Stimulated activated CD4-positive, alpha-beta T cell treated with anti-CD3 and anti-CD28 coated beads, Interleukin-1b, Interleukin-23, amount 100 ng/mL, for 48 hours (primary cell): ENCODE measurements at regions not wholly inside any gene's neighbourhood (a gene's known extent, or its start where the extent isn't known, plus 50 kb on each side); places are given as distances from the start of the nearest gene placed in this dataset.

ENCODE experiments used
- DNase-seq: peaks from one replicate; pipeline ENCODE4 v3.0.0-alpha.2; 2020

DNA sequence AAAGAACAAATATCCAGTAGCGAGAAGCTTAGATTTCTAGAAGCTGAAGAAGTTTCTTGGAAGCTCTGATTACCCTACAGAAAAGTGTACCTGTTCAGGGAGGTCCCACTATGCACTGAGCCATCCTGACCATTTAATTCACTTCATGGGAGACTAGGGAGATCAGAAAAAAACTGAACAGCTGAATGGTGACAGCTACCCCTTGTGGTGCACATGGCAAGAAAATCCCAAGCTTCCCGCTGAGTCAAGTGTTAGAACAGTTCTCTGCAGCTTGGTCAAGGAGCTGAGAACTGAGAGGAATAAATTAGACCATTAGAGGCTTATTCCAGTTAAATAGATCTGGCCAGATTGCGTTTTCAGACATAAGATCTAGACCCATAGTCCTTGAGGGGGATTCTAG is 197.2 kb upstream of the VEPH1 start:
- DNase-seq: no peak

DNA sequence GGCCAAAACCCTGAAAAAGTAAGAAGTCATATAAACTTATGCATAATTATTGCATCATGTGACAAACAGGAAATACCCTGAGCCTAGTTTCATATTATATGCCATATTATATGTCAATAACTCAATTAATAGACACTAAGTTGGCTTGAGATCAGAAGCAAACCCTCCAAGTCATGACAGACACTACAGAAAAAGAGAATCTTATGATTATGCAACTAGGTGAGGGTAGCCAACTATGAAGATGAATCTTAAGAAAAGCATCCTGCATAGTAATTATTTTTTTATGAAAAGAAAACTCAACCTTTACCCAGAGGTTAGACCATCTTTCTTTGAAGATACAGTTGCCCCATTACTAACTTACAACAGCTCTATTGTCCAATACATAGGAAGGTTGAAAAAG is 192.4 kb upstream of the VEPH1 start:
- no peak for DNase-seq

DNA sequence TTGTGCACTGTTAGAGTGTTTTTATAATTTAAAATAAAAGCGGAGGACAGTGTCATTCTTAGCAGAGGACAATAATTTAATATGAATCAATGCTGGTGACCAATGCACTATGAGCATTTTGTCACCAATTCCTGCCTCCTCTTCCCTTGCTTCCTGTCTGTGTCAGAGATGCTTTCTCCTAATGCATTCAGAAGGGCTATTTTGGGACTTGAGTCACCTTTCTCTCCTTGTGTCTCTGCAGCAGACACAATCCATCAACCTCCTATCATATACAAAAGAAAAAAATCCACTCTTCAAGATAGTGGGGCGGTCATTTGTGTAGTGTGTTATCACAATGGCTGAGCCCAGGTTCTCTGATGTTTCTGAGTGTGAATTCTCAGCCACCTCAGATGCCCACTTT is 191.9 kb upstream of the VEPH1 start:
- DNase-seq: no peak

DNA sequence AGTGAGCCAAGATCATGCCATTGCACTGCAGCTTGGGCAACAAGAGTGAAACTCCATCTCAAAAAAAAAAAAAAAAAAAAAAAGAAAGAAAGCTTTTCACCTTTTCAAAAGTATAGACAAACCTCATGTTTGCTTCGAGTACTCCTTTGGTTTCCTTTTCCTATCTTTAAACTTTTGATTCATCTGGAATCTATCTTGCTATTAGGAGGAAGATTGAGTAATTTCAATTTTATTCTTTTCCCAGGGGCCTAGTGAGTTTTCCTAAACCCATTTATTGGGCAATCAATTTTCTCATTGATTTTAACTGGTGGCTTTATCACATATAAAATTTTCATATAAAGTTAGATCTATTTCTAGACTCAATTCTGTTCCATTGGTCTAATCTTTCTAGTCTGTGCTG is 190.5 kb upstream of the VEPH1 start:
- no peak for DNase-seq

DNA sequence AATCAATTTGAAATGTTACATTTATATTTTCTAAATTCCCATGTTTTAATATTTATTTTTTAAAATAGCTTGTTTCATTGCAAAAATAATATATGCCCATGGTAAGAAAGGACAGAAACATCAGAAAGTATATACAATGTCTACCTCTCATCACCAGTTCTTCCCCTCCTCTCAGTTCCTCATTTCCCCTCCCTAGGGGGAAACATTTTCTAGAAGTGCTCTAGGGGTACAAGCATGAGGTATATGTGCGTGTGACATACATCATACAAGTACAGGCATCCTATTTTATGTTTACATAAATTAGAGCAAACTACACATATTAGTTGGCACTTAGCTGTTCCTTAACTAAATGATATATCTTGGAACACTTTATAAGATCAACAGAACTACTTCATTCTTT is 189.3 kb upstream of the VEPH1 start:
- no peak for DNase-seq

DNA sequence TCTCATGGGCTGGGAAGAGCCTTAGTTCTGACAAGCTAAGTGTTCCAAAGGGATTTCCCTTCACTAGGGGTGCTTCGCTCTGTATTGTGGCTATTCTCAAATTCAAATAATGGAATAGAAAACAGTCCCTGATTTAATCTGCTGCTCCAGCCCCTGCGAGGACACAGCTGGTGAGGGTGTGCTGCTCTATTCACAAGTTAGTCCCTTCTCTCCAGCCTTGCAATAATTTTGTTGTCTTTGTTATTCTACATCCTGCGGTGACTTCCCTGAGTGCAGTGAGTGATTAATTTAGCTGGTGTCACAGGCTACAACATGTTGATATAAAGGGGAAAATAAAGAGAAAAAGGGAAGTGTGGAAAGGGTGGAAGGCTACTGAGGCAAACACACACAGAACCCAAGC is 180.5 kb upstream of the VEPH1 start:
- no peak for DNase-seq

DNA sequence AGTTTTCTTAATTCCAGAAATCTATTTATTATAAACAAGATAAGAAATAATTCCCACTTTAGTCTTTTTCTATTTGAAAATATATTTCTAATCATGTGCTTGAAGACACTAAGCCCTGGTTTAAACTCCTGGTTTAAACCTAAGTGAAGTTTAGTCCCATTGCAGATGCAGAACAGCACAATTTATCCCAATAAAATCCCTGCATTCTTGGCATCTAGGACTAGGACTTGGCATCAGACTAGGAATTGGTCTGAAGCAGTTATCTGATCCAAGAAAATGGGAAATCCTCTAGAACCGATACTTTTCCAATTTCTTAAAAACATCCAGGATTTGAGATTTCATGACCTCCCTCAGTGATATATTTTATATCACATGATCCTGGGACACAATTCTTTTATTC is 168.8 kb upstream of the VEPH1 start:
- DNase-seq: no peak

DNA sequence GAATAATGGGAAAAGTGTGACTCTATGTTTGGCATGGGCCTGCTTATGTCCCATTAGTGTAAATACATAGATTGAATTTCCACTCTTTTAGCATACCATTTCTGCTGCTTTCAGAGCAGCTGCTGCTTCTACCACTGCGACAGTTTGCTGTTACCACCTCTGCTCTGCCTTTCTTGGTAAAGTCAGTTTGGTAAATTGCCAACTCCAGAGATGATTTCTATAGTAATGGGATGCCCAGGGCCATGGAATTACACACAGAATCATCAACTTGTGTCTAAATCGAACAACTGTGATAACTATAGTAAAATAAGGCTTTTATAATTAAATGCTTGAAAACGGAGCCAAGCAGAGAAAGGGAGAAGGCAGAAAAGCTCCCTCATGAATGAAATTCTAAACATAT is 168.4 kb upstream of the VEPH1 start:
- DNase-seq: no peak

DNA sequence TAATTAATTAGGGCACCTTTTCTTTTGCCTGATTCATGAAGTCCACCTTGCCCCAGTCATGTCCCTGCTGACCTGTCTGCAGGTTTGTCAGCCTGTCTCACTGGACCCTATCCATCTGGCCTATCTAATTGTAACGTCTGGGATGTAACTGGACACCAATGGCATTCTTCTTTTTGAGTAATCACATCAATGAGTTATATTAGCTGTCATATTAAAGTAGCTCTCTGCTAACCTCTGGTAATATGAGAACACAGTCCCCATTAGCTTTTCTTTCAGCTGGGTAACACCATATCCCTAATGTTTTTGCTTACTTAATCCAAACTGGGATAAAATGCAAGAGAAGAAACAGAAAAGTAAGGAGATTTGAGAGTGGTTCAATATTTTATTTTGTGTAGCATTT is 166.2 kb upstream of the VEPH1 start:
- no peak for DNase-seq

DNA sequence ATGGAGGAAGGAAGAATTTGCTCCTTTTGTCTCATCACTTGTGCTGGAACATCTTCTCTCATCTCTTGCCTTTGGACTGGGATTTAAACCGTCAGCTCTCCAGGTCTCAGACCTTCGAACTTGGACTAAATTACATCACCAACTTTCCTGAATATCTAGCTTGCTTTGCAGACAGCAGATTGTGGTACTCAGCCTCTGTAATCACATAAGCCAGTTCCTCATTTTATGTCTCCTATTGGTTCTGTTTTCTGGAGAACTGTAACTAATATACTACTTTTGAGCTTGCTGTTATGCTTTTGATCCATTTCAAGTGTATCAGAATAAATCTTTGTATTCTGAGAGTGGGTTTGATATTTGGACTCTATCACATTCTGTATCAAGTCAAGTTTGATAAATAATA is 164.3 kb upstream of the VEPH1 start:
- no peak for DNase-seq

DNA sequence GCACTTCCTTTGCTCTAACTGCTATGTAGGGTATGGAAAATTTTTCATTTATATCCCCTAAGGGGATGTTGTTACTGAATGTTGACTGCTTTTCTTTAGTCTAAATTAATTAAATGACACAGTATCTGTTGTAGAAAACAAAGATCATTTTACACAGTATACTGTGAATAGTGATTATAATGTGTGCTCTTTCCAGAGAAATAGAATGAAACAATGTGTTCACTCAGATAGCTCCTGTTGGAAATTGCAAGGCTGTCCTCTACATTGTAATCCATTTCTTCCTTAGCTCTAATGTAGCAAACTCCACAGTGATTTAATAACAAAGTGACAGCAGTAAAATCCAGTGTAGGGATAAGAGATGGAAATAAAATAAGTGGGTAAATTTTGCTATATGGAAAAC is 159.0 kb upstream of the VEPH1 start:
- no peak for DNase-seq

DNA sequence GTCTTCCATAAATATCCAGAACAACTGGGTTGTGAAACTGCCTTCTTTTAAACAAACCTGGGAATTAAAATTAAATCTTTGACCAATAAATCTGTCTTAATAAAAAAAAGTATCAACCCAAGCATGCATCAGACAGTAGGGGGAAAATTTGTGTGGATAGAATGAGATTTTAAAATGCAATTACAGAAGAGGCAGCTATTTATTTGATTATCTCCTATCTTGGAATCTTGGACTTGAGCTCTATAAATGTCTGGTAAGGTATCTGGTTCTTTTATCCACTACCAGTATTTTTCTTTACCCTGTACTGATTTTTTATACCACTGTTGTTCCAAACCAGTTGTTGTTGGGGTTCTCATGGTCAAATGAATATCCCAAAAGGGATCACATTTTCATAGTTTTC is 157.6 kb upstream of the VEPH1 start:
- DNase-seq: no peak

DNA sequence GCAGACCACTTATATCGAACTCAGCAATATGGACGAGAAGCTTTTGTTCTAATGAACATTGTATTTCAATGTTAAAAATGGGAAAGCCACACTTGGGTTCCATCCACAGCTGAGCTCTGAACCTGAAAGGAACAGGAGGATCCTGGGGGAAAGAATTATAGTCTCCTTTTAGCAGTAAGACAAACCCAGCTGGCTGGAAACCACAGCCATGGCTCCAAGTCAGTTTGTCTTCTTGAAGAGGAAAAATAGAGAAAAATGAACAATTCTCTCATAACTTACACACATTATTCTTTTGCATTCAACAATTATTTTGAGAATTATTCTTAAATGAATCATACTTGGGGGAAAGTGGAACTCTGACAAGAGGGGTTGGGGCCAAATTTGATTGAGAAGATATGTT is 149.2 kb upstream of the VEPH1 start:
- DNase-seq: no peak

DNA sequence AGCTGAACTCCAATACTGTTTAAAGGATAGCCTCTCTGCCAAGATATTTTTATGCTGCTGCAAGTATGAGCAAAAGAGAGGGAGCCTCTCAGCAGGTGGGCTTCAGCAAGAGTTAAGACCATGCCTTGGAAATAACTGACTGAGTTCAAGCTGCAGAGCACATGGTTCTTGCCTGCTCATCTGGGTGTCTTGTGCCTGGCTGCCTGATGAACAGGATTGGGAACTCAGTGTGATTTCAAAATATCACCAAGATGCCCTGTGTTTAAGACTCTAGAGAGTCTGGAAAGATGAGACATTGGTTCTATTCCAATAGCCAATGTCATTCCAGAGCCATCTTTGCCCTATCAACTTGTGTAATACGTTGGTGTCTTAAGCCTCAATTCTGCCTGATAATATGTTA is 147.5 kb upstream of the VEPH1 start:
- DNase-seq: no peak

DNA sequence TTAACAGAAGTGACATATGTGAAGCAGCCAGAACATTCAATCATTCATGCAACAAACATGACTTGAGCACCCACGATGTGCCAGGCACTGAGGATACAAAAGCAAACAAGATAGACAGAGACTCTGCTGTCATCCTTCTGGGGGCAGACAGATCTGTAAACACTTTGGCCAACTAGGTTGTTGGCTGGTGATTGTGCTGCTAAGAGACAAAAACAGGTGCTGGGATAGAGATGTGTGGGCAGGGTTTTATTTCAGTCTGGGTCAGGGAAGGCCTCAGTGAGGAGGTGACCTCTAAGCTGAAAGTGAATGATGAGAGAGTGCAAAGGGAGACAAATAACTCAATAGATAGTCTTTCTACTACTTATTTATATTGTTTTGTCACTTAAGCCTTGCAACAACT is 147.0 kb upstream of the VEPH1 start:
- DNase-seq: no peak

DNA sequence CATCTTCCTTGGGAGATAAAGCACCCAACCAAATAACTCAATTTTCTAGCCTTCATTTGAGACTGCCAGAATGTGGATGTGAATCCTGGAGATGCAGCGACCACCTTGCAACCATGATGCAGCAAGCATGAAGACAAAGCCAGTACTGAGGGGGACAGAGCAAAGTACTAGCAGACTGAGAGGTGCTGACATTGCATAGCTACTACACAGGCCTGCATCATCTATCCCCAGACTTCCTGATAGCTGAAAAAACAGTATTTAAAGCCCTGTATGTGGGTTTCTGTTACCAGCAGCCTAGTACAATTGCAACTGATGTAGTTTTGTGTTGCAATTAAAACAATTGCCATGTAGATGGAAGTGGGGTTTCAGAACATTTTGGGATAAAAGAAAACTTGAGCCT is 146.3 kb upstream of the VEPH1 start:
- DNase-seq: no peak

DNA sequence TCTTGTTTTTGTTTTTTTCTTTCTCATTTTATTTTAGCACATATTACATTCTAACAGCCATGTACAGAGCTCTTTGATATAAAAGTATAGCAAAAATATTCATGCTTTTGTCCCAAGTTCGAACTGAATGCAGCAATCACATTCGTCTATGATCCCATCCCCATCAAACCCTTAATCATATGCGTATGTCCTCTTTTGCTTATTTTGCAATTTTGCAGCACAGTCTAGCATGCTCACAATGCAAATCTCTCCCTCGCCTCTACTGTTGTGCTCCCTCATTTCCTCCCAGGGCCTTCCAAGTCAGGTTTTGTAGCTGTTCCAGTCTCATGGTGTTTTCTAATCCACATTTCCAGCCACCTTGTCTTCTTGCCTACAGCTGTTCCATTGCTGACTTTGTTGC is 144.6 kb upstream of the VEPH1 start:
- no peak for DNase-seq

DNA sequence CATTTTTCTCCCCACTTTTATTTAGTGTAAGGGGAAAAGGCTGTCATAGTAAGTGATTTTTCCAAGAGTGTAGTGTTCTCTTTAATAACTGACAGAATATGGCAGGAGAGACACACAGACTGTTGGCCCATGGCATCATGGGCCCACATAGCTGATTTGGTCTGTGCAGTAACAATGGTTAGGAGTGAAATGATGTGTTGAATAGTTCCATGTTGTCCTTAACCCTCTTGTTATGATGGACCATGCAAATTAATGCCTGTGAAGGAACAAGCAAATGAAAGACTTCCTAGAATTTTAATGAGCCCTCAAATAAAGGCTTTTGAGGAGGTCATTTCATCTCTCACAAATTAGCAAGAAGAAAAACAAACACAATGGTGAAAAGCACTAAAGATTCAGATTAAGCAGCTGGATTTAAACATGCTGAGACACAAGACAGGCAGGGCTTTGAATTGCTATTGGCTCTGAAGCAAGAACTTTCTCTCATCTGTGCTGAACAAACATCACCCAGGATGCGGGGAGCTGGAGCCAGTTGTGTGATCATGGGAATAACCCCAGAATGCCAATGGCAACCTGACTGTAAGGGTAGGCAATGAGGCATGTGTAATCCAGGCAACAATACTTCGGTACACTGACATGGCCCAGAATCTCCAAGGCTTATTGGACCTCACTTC is 136.7 kb upstream of the VEPH1 start:
- no peak for DNase-seq

DNA sequence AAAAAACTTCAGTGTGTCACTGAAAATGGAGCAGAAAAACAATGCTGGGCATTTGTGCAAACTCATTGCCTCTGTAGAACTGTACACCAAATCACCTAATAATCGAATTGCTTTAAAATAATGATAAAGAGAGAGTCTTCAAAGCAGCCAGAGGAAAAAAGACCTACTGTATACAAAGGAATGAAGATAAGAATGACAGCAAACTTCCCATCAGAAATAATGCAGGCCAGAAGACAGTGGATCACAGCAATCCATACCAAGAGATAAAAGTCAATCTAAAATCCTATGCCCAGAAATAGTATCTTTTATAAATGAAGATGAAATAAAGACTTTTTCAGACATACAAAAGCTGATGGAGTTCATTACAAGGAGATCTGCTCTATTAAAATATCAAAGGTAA is 134.7 kb upstream of the VEPH1 start:
- no peak for DNase-seq

DNA sequence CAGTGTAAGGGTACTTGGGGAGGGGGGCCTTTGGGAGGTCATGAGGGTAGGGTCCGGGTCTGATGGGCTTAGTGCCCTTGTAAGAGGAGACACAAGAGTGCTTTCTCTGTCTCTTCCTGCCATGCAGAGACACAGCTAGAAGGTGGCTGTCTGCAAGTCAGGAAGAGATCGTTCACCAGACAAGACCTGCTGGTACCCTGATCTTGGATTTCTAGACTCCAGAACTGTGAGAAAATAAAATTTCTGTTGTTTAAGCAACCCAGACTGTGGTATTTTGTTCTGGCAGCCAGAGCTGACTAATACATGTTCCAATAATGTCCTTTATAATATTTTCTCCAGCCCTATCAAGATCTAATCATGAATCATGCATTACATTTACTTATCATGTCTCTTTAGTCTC is 130.0 kb upstream of the VEPH1 start:
- DNase-seq: no peak

DNA sequence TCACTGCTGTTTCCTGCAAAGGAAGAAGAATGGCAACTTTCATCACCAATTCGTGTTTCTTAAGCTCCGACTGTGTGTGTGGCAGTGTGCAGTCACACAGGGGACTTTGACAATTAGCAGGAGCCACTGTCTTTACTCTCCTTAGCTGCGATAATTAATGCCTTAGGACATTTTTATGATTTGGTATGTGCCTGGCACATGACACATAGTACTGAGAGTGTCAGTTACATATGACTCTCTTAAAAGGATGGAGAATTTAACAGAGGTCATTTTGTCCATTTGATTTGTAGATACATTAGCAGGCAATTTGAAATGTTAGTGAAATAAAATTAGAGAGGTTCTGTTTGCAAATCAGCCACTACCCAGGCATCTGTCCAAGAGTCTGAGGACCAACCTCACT is 128.9 kb upstream of the VEPH1 start:
- DNase-seq: no peak

DNA sequence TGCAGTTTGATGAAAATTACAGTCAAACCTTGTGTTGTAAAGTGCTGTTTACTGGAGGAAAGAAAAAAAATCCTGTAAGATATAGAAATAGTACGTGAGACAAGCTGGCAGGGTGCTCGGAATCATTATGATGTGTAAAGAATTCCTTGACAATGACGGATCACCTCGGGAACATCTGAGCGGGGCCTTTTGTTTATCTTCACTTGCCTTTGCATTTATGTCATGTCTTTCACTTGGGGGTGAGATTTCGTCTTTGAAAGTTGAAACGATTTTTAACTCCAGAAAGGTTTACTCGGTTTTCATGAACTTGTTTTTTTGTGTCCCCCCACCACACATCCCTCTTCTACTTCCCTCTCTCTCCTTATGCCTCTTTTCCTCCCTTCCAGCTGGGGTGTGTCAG is 128.3 kb upstream of the VEPH1 start:
- no peak for DNase-seq

DNA sequence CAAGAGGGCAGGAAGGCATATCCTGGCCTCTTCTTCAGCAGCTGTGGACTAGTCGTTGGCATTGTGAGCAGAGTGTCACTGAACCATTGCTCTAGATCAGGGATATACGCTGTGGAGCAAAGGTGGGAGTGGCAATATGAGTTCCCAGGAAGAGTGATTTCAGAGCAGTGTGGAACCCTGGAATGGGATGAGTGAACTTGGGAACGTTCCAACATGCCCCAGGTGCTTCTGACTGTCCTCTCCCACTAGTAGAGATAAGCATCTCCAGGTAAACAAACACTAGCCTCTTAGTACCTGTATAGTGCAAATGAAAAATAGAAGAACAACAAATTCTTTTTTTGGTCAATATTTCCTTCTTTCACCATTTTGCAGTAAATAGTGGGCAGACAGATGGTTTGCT is 123.6 kb upstream of the VEPH1 start:
- DNase-seq: no peak

DNA sequence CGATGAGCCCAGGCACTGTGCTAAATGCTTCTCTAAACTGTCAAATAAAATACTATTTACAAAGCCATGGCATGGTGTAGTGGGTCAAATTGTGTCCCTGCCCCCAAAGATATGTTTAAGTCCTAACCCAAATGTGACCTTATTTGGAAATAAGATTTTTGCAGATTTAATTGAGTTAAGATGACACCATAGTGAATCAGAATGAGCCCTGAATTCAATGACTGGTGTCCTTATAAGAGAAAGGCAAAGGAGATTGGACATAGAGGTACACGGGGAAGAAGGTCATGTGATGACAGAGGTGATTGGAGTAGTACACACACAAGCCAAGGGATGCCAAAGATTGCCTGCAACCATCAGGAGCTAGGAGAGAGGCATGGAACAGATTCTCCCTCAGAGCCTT is 121.6 kb upstream of the VEPH1 start:
- no peak for DNase-seq

DNA sequence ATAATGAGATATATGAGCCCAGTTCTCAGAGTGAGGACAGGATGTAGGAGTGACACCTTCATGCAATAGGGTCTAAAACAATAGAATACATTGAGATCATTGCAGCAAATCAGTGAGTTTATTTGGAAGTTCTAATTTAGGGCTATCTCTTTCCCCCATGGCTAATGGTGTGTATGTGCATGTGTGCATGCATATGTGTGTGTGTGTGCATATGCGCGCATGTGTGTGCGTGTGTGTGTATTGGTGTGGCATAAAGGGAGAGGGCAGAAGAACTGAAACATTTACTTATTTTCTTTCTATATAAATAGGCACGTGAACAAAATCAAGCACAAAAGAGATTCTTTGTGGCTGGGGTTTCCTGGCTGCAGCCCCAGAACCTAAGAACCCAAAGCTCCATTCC is 115.7 kb upstream of the VEPH1 start:
- no peak for DNase-seq
